HG03175 (cell line): ENCODE measurements at regions not wholly inside any gene's neighbourhood (a gene's known extent, or its start where the extent isn't known, plus 50 kb on each side); places are given as distances from the start of the nearest gene placed in this dataset.
"Not testable (repeated sequence)": the region's sequence is repeated elsewhere in the genome, so short reads cannot be mapped to it uniquely, and the experiment has no call there.

Experiments
- ATAC-seq: cut with Tn5 transposase; IDR thresholded peaks from one replicate; pipeline ENCODE4 v1.9.1; 2021; ENCODE audit warnings: mild to moderate bottlenecking, moderate library complexity; ENCODE audit not compliant: unreplicated experiment

- not testable (repeated sequence) for ATAC-seq
These were observed 68.7 kb upstream of the ZPLD1 start for GRCh38 chr3:102366116-102366515.

- ATAC-seq = no peak
These were observed 59.8 kb upstream of the ZPLD1 start for GRCh38 chr3:102374863-102375634.

DNA sequence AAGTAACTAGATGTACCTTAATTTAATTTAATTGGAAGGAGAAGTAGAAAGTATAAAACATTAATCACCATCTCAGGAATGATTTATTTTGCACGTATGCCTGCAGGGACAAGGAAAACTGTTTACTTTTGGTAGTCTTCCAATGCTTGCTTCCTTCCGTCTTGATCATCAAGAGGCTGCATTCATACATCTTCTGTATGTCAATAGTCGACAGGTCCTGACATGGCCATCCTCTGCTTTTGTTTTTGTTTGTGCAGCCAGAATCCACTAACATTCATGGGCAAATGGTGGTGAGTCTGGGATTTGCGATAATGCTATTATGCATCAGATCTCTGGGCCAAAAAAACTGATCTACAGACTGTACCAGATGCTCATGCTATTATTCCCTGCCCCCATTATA, 56.6 kb upstream of the ZPLD1 start:
- ATAC-seq = no peak

- ATAC-seq = not testable (repeated sequence)
These were observed 52.6 kb upstream of the ZPLD1 start for GRCh38 chr3:102382201-102382600.
